Adrenal gland (tissue), 5 donors: ENCODE measurements at regions not wholly inside any gene's neighbourhood (a gene's known extent, or its start where the extent isn't known, plus 50 kb on each side); places are given as distances from the start of the nearest gene placed in this dataset.

ENCODE experiments used
- POLR2A ChIP-seq, 2 donors: fragments of 450-650 bp; IDR thresholded peaks; one replicate each; pipeline ENCODE4 v1.6.1; 2017; ENCODE audit warnings: antibody characterized with exemption in 2 of 2, mild to moderate bottlenecking in 2 of 2, moderate library complexity in 1 of 2
- TF ChIP-seq, protein P1 (sequence below), 6 experiments: fragments of 450-650 bp in 4 of 6; fragments of 200-600 bp in 2 of 6; sonication (generic) in 1 of 6; IDR thresholded peaks; 1 replicate in 5 of 6; 2 replicates in 1 of 6; pipeline versions ENCODE4 v1.5.1 to v1.8.0; 2016 to 2021; ENCODE audit warnings: antibody characterized with exemption in 6 of 6, mild to moderate bottlenecking in 2 of 6, moderate library complexity in 1 of 6
- donor health status: DM: no; HTN: no; CAD: no.

DNA sequence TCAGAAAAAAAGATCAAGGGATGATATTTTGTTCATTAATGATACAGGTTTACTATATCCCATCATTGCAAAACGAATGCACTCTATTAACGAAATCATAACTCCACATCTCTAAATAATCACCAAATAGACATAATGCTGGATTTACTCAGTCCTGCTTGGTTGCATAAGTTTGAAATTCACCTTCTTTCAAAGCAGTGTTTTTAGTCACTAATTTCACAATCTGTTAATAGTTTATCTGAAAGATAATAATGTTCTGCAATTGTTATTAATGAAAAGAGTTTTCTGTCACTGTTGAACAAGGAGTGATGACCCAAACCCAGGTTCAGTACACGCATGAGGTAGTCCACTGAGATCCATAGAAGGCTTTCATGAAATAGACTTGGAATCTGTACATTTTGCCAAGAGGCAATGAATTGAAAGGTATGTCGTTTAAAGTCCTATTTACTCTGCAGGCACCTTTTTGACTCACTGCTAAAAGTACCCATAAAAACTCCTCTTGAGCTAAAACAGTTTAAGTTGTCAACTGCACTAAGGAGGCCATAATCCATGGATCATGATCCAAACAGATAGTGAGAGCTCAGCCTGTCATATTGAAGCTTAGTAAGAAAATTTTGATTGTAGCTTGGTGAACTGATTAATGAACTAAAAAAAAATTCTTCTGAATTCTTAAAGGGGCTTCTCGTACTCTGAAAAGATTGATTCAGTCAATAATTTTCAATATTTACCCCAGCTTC, 75.6 kb upstream of the MBNL1 start:
- TF ChIP-seq POLR2A (IDR thresholded peaks at IDR 0.05), result no peak
- TF ChIP-seq, protein P1, sequence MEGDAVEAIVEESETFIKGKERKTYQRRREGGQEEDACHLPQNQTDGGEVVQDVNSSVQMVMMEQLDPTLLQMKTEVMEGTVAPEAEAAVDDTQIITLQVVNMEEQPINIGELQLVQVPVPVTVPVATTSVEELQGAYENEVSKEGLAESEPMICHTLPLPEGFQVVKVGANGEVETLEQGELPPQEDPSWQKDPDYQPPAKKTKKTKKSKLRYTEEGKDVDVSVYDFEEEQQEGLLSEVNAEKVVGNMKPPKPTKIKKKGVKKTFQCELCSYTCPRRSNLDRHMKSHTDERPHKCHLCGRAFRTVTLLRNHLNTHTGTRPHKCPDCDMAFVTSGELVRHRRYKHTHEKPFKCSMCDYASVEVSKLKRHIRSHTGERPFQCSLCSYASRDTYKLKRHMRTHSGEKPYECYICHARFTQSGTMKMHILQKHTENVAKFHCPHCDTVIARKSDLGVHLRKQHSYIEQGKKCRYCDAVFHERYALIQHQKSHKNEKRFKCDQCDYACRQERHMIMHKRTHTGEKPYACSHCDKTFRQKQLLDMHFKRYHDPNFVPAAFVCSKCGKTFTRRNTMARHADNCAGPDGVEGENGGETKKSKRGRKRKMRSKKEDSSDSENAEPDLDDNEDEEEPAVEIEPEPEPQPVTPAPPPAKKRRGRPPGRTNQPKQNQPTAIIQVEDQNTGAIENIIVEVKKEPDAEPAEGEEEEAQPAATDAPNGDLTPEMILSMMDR (IDR thresholded peaks at IDR 0.05), result no peak
